A673 (cell line): ENCODE measurements at regions not wholly inside any gene's neighbourhood (a gene's known extent, or its start where the extent isn't known, plus 50 kb on each side); places are given as distances from the start of the nearest gene placed in this dataset.
A peak's percentile ranks its signal among the peaks of the same experiment; 100 is the strongest.

Source experiments
- BruUV-seq: library from RNA; stranded (reverse); fragments of 400-500 nt; replicated peaks from 2 replicates; lab custom pipeline; 2021; lab: Mats Ljungman, UMichigan
- CTCF ChIA-PET: fragments of 300-600 bp; sonication (Branson Sonifier 250); formaldehyde crosslinking; loops from one replicate; lab custom pipeline; 2022; ENCODE audit warnings: antibody characterized with exemption; lab: Charles Lee
- POLR2A ChIA-PET: fragments of 300-600 bp; sonication (Branson Sonifier 250); formaldehyde crosslinking; loops from one replicate; lab custom pipeline; 2022; ENCODE audit warnings: antibody characterized with exemption; ENCODE audit not compliant: low non-redundant PET; lab: Charles Lee
- DNase-seq: peaks from one replicate; pipeline ENCODE4 v3.0.0-alpha.2; 2015; ENCODE audit warnings: low spot score
- H3K27ac ChIP-seq: fragments of 200-600 bp; sonication (generic); 2 replicates; pipeline ENCODE4 v1.5.1; 2016; ENCODE audit warnings: mixed run types, low read depth, mild to moderate bottlenecking, mixed read lengths, antibody characterized with exemption, low read length; ENCODE audit not compliant: poor library complexity, severe bottlenecking
- H3K27me3 ChIP-seq: fragments of 200-600 bp; sonication (generic); replicated peaks from 2 replicates; pipeline ENCODE4 v1.6.1; 2017; ENCODE audit warnings: mixed run types, low read depth, mild to moderate bottlenecking, mixed read lengths, antibody characterized with exemption, low read length; ENCODE audit not compliant: insufficient read depth, poor library complexity
- H3K36me3 ChIP-seq: fragments of 200-600 bp; sonication (generic); 2 replicates; pipeline ENCODE4 v1.6.1; 2016; ENCODE audit warnings: mixed run types, mild to moderate bottlenecking, mixed read lengths, antibody characterized with exemption, low read length; ENCODE audit not compliant: insufficient read depth, poor library complexity, severe bottlenecking
- H3K4me1 ChIP-seq: fragments of 200-600 bp; sonication (generic); 2 replicates; pipeline ENCODE4 v1.6.1; 2017; ENCODE audit warnings: mixed run types, mild to moderate bottlenecking, mixed read lengths, antibody characterized with exemption, low read length; ENCODE audit not compliant: insufficient read depth, poor library complexity, severe bottlenecking
- H3K4me3 ChIP-seq: fragments of 200-600 bp; sonication (generic); 2 replicates; pipeline ENCODE4 v1.5.1; 2016; ENCODE audit warnings: low read depth, mixed run types, mild to moderate bottlenecking, mixed read lengths, low read length; ENCODE audit not compliant: poor library complexity, severe bottlenecking
- H3K9me3 ChIP-seq: fragments of 200-600 bp; sonication (generic); 2 replicates; pipeline ENCODE4 v1.6.1; 2016; ENCODE audit warnings: mixed run types, low read depth, mild to moderate bottlenecking, mixed read lengths, antibody characterized with exemption, low read length; ENCODE audit not compliant: poor library complexity, severe bottlenecking
- CTCF ChIP-seq: fragments of 300-800, 200-600 bp; sonication (generic); conservative IDR thresholded peaks from 2 replicates; pipeline ENCODE4 v1.5.1; 2017; ENCODE audit warnings: low read depth, mild to moderate bottlenecking, antibody characterized with exemption, low read length, moderate library complexity, mixed read lengths
- EZH2 ChIP-seq: fragments of 200-600 bp; sonication (generic); IDR thresholded peaks from 2 replicates; pipeline ENCODE4 v1.6.1; 2017; ENCODE audit warnings: borderline replicate concordance, low read depth, mild to moderate bottlenecking, mixed read lengths, antibody characterized with exemption, low read length; ENCODE audit not compliant: poor library complexity, severe bottlenecking
- intact Hi-C: fragments of 100-400 bp; cut with micrococcal nuclease; formaldehyde crosslinking; loops from one replicate; pipeline ENCODE4 v1.10.0; 2022; ENCODE audit not compliant: unreplicated experiment

- DNase-seq, result no peak
- H3K9me3 ChIP-seq, result no peaks in the 10 kb centered on the region
- no peak for TF ChIP-seq EZH2
- TF ChIP-seq CTCF, result no peak
- POLR2A ChIA-PET, result no interaction called here
- CTCF ChIA-PET, result no interaction called here
- H3K27me3 ChIP-seq, result no peaks in the 10 kb centered on the region
- peaks cover 17% of the 10 kb centered on the region for H3K4me1 ChIP-seq
- no peaks in the 10 kb centered on the region for H3K36me3 ChIP-seq
- intact Hi-C loops, result no loop called here
- BruUV-seq, result no TSS peak
- no peak overlapping the region for H3K27ac ChIP-seq
- H3K4me3 ChIP-seq, result no peak overlapping the region
These were observed 195.8 kb upstream of the SEMA3C start for GRCh38 chr7:81114633-81115032.

- peaks cover 16% of the 10 kb centered on the region for H3K4me1 ChIP-seq
- no peak overlapping the region for H3K27ac ChIP-seq
- no TSS peak for BruUV-seq
- intact Hi-C loops, result no loop called here
- no peak for DNase-seq
- H3K27me3 ChIP-seq, result no peaks in the 10 kb centered on the region
- no peak overlapping the region for H3K4me3 ChIP-seq
- no peak for TF ChIP-seq EZH2
- TF ChIP-seq CTCF, result no peak
- ChIA-PET POLR2A (no interaction called here), CTCF (no interaction called here)
- no peaks in the 10 kb centered on the region for H3K36me3 ChIP-seq
- no peaks in the 10 kb centered on the region for H3K9me3 ChIP-seq
These were observed 193.9 kb upstream of the SEMA3C start for GRCh38 chr7:81112731-81113130.

- Histone ChIP-seq H3K27ac (peak overlapping the region; percentile 18), H3K9me3 (no peaks in the 10 kb centered on the region), H3K27me3 (no peaks in the 10 kb centered on the region), H3K4me3 (no peak overlapping the region), H3K4me1 (peaks cover 9% of the 10 kb centered on the region), H3K36me3 (no peaks in the 10 kb centered on the region)
- DNase-seq, result peak; percentile 66
- intact Hi-C loops, result no loop called here
- no TSS peak for BruUV-seq
- POLR2A ChIA-PET, result no interaction called here
- TF ChIP-seq CTCF (no peak), EZH2 (no peak)
- CTCF ChIA-PET, result no interaction called here
These were observed 193.1 kb upstream of the SEMA3C start for GRCh38 chr7:81111781-81112540.
